ENCODE measurements at regions not wholly inside any gene's neighbourhood (a gene's known extent, or its start where the extent isn't known, plus 50 kb on each side); places are given as distances from the start of the nearest gene placed in this dataset.
A peak's percentile ranks its signal among the peaks of the same experiment; 100 is the strongest.

DNA sequence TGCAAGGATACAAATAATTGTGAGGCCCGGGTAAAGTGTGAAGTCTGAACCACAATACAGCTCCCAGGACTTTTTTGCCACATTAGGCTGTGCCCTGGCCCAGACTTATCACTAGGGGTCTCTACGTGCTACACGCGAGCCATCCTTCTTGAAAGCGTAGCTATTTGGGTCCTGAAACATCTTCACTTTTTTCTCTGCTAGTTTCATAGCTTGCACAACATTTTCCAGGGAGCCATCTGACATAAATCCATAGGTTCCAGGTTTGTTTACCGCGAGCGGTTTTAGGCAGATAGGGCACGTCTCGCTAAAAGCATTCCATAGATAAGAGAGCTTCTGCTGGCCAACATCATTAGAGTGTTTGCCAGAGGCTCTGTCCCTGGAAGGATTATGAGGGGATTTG, 226.5 kb downstream of the RPS24 start:
- H3K27me3 ChIP-seq (ENCODE audit: control insufficient read depth in 1 of 2, insufficient read depth in 2 of 2, low read length in 2 of 2) = no peaks in the 10 kb centered on the region
- no peak overlapping the region for H3K9ac ChIP-seq (ENCODE audit: low read depth in 1 of 2, low read length in 2 of 2)
- no peaks in the 10 kb centered on the region for H3K36me3 ChIP-seq (ENCODE audit: control insufficient read depth in 1 of 2, insufficient read depth in 2 of 2, low read length in 2 of 2)
- no peak overlapping the region for H3K27ac ChIP-seq (ENCODE audit: low read depth, low read length)
- no peak overlapping the region for H3K4me3 ChIP-seq (ENCODE audit: low read depth in 1 of 2, low read length in 2 of 2)
- no peaks in the 10 kb centered on the region for H3K9me3 ChIP-seq (ENCODE audit: control insufficient read depth in 1 of 2, low read length in 2 of 2)
- no peaks in the 10 kb centered on the region for H3K4me1 ChIP-seq (ENCODE audit: control insufficient read depth in 1 of 2, insufficient read depth in 2 of 2, low read length in 2 of 2)

- no peaks in the 10 kb centered on the region for H3K9me3 ChIP-seq (ENCODE audit: control insufficient read depth in 1 of 2, low read length in 2 of 2)
- no peak overlapping the region for H3K9ac ChIP-seq (ENCODE audit: low read depth in 1 of 2, low read length in 2 of 2)
- H3K4me3 ChIP-seq (ENCODE audit: low read depth in 1 of 2, low read length in 2 of 2) = no peak overlapping the region
- H3K4me1 ChIP-seq (ENCODE audit: control insufficient read depth in 1 of 2, insufficient read depth in 2 of 2, low read length in 2 of 2) = no peaks in the 10 kb centered on the region
- H3K27me3 ChIP-seq (ENCODE audit: control insufficient read depth in 1 of 2, insufficient read depth in 2 of 2, low read length in 2 of 2) = no peaks in the 10 kb centered on the region
- no peak overlapping the region for H3K27ac ChIP-seq (ENCODE audit: low read depth, low read length)
- no peaks in the 10 kb centered on the region for H3K36me3 ChIP-seq (ENCODE audit: control insufficient read depth in 1 of 2, insufficient read depth in 2 of 2, low read length in 2 of 2)
Observed at GRCh38 chr10:78260680-78261079, 227.0 kb downstream of the RPS24 start.

- no peaks in the 10 kb centered on the region for H3K27me3 ChIP-seq (ENCODE audit: control insufficient read depth in 1 of 2, insufficient read depth in 2 of 2, low read length in 2 of 2)
- no peak overlapping the region for H3K9ac ChIP-seq (ENCODE audit: low read depth in 1 of 2, low read length in 2 of 2)
- no peak overlapping the region for H3K4me3 ChIP-seq (ENCODE audit: low read depth in 1 of 2, low read length in 2 of 2)
Observed at GRCh38 chr10:78261291-78261690, 227.6 kb downstream of the RPS24 start.

DNA sequence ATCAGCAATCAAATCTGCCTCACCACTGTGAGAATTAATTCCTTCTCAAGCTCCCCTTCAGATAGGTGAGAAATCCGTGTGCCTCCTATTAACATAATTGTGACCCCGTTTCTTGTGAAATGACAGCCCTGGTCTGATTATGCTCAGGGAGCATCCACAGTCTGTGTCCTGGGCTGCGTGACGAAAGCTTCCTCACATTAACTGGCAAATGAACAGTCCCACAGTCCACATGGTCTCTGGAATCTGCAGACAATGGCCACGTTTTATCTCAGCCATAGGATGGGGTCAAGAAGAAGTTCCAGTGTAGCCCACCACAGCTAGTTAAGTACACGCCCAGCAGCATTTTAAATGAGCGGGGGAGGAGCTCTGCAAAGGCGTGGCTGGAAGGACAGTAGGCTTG, 229.2 kb downstream of the RPS24 start:
- H3K36me3 ChIP-seq (ENCODE audit: control insufficient read depth in 1 of 2, insufficient read depth in 2 of 2, low read length in 2 of 2) = no peaks in the 10 kb centered on the region
- no peak overlapping the region for H3K9ac ChIP-seq (ENCODE audit: low read depth in 1 of 2, low read length in 2 of 2)
- H3K27me3 ChIP-seq (ENCODE audit: control insufficient read depth in 1 of 2, insufficient read depth in 2 of 2, low read length in 2 of 2) = no peaks in the 10 kb centered on the region
- H3K27ac ChIP-seq (ENCODE audit: low read depth, low read length) = no peak overlapping the region
- H3K4me1 ChIP-seq (ENCODE audit: control insufficient read depth in 1 of 2, insufficient read depth in 2 of 2, low read length in 2 of 2) = no peaks in the 10 kb centered on the region
- no peak overlapping the region for H3K4me3 ChIP-seq (ENCODE audit: low read depth in 1 of 2, low read length in 2 of 2)
- H3K9me3 ChIP-seq (ENCODE audit: control insufficient read depth in 1 of 2, low read length in 2 of 2) = no peaks in the 10 kb centered on the region

More at GRCh38 chr10:78261291-78261690, 227.6 kb downstream of the RPS24 start:
- Histone ChIP-seq H3K36me3 (ENCODE audit: control insufficient read depth in 1 of 2, insufficient read depth in 2 of 2, low read length in 2 of 2) (no peaks in the 10 kb centered on the region), H3K4me1 (ENCODE audit: control insufficient read depth in 1 of 2, insufficient read depth in 2 of 2, low read length in 2 of 2) (no peaks in the 10 kb centered on the region), H3K27ac (ENCODE audit: low read depth, low read length) (no peak overlapping the region), H3K9me3 (ENCODE audit: control insufficient read depth in 1 of 2, low read length in 2 of 2) (no peaks in the 10 kb centered on the region)

DNA sequence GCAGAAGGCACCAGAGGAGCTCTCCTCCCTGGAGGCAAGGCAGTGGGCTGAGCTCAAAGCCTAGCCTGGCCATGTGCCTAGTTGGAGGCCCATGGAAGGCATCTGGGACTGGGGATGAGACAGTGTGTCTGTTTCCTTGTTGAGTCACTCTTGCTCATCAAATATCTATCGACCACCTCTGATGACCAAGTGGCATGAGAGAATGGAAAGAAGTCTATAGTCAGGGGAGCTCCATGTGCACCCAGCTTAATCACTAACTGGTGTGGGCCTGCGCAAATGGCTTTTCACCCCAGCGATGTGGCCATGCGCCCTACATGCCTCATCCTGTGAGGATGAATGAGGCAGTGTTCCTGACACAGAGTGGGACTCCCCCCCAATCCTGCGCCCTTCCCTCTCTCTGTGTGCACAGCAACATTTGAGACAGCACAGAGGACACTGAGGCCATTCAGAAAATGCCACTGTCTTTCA, 229.9 kb downstream of the RPS24 start:
- H3K9me3 ChIP-seq (ENCODE audit: control insufficient read depth in 1 of 2, low read length in 2 of 2) = no peaks in the 10 kb centered on the region
- no peaks in the 10 kb centered on the region for H3K4me1 ChIP-seq (ENCODE audit: control insufficient read depth in 1 of 2, insufficient read depth in 2 of 2, low read length in 2 of 2)
- no peak overlapping the region for H3K4me3 ChIP-seq (ENCODE audit: low read depth in 1 of 2, low read length in 2 of 2)
- no peaks in the 10 kb centered on the region for H3K36me3 ChIP-seq (ENCODE audit: control insufficient read depth in 1 of 2, insufficient read depth in 2 of 2, low read length in 2 of 2)
- no peak overlapping the region for H3K9ac ChIP-seq (ENCODE audit: low read depth in 1 of 2, low read length in 2 of 2)
- no peak overlapping the region for H3K27ac ChIP-seq (ENCODE audit: low read depth, low read length)
- no peaks in the 10 kb centered on the region for H3K27me3 ChIP-seq (ENCODE audit: control insufficient read depth in 1 of 2, insufficient read depth in 2 of 2, low read length in 2 of 2)

DNA sequence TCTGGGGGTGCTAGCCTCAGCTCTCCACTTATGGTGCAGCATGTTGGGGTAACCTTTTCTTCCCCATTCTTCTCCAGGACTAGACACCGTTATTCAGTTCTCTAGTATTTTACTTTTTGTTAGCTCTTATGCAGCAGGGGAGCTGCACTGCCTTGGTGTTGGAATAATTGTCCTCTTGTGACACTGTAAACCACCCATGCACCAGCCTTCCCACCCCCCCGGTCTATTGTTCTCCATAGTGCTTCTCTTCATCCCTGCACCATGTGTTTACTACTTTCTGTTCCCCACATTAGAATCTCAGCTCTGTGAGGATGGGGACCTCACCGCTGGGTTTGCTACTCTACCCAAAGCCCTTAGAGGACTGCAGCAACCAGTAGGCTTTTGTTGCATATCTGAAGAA, 230.7 kb downstream of the RPS24 start:
- Histone ChIP-seq H3K27me3 (ENCODE audit: control insufficient read depth in 1 of 2, insufficient read depth in 2 of 2, low read length in 2 of 2) (no peaks in the 10 kb centered on the region), H3K4me3 (ENCODE audit: low read depth in 1 of 2, low read length in 2 of 2) (no peak overlapping the region), H3K36me3 (ENCODE audit: control insufficient read depth in 1 of 2, insufficient read depth in 2 of 2, low read length in 2 of 2) (no peaks in the 10 kb centered on the region), H3K4me1 (ENCODE audit: control insufficient read depth in 1 of 2, insufficient read depth in 2 of 2, low read length in 2 of 2) (no peaks in the 10 kb centered on the region), H3K9me3 (ENCODE audit: control insufficient read depth in 1 of 2, low read length in 2 of 2) (no peaks in the 10 kb centered on the region), H3K9ac (ENCODE audit: low read depth in 1 of 2, low read length in 2 of 2) (no peak overlapping the region), H3K27ac (ENCODE audit: low read depth, low read length) (no peak overlapping the region)

DNA sequence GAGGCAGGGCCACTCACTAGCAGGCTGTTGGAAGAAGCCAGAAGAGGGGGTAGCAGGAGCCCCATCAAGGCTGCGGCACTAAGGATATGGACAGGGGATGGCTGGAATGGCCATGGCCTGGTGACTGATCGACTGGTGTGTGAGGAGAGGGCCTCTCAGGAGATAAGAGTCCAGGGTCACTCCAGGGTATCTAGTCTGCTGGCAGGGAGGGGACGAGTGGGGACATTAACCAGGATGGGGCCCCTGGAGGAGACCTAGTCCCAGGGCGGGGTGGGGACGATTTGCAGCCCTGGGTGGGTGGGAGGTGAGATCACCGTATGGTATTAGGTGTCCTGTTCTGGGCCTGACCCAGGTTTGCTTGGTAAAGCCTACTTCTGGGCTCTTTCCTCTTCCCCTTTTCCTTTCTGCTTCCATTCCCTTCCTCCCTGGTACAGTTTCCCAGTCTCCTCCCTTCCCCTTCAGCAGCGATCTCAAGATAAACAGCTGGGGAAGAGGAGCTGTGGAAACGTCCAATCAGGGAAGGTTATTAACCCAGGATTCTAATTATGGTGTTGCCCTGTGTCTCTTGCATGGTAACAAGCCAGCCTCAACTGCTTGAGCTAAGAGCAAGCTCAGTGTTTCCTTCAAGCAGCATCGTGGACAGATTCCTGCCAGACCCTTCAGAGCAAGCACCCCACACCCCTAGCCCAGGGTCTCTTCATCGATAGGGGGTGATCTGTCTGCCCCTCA, 233.2 kb downstream of the RPS24 start:
- Histone ChIP-seq H3K4me3 (ENCODE audit: low read depth in 1 of 2, low read length in 2 of 2) (no peak overlapping the region), H3K27me3 (ENCODE audit: control insufficient read depth in 1 of 2, insufficient read depth in 2 of 2, low read length in 2 of 2) (no peaks in the 10 kb centered on the region), H3K9ac (ENCODE audit: low read depth in 1 of 2, low read length in 2 of 2) (peak overlapping the region in 1 of 2 donors; percentile 19), H3K4me1 (ENCODE audit: control insufficient read depth in 1 of 2, insufficient read depth in 2 of 2, low read length in 2 of 2) (no peaks in the 10 kb centered on the region), H3K9me3 (ENCODE audit: control insufficient read depth in 1 of 2, low read length in 2 of 2) (no peaks in the 10 kb centered on the region), H3K36me3 (ENCODE audit: control insufficient read depth in 1 of 2, insufficient read depth in 2 of 2, low read length in 2 of 2) (no peaks in the 10 kb centered on the region), H3K27ac (ENCODE audit: low read depth, low read length) (peak overlapping the region; percentile 17)

- no peak overlapping the region for H3K9ac ChIP-seq (ENCODE audit: low read depth in 1 of 2, low read length in 2 of 2)
- no peaks in the 10 kb centered on the region for H3K9me3 ChIP-seq (ENCODE audit: control insufficient read depth in 1 of 2, low read length in 2 of 2)
- no peaks in the 10 kb centered on the region for H3K36me3 ChIP-seq (ENCODE audit: control insufficient read depth in 1 of 2, insufficient read depth in 2 of 2, low read length in 2 of 2)
- H3K27me3 ChIP-seq (ENCODE audit: control insufficient read depth in 1 of 2, insufficient read depth in 2 of 2, low read length in 2 of 2) = no peaks in the 10 kb centered on the region
- no peaks in the 10 kb centered on the region for H3K4me1 ChIP-seq (ENCODE audit: control insufficient read depth in 1 of 2, insufficient read depth in 2 of 2, low read length in 2 of 2)
- H3K27ac ChIP-seq (ENCODE audit: low read depth, low read length) = peak overlapping the region; percentile 17
- H3K4me3 ChIP-seq (ENCODE audit: low read depth in 1 of 2, low read length in 2 of 2) = no peak overlapping the region
Observed at GRCh38 chr10:78267598-78267997, 233.9 kb downstream of the RPS24 start.

DNA sequence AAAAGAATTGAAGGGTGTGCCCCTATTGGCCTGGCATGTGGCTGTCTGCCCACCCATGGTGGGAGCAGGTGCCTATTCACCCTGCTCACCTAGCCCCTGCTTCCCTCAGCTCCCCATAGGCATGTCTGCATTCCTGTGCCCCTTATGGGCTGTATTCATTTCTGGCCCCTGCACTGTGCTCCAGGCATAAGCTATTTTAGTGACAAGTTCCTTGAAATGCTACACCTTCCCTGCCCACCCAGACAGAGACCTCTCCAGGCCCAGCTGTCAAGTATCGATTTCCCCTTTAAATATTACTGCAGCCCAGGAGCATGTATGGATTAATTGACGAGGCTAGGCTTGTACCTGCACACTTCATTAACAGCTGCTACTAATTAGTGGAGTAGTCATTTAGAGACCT, 235.4 kb downstream of the RPS24 start:
- no peaks in the 10 kb centered on the region for H3K27me3 ChIP-seq (ENCODE audit: control insufficient read depth in 1 of 2, insufficient read depth in 2 of 2, low read length in 2 of 2)
- H3K36me3 ChIP-seq (ENCODE audit: control insufficient read depth in 1 of 2, insufficient read depth in 2 of 2, low read length in 2 of 2) = no peaks in the 10 kb centered on the region
- no peak overlapping the region for H3K9ac ChIP-seq (ENCODE audit: low read depth in 1 of 2, low read length in 2 of 2)
- H3K4me1 ChIP-seq (ENCODE audit: control insufficient read depth in 1 of 2, insufficient read depth in 2 of 2, low read length in 2 of 2) = no peaks in the 10 kb centered on the region
- no peak overlapping the region for H3K4me3 ChIP-seq (ENCODE audit: low read depth in 1 of 2, low read length in 2 of 2)
- H3K27ac ChIP-seq (ENCODE audit: low read depth, low read length) = no peak overlapping the region
- H3K9me3 ChIP-seq (ENCODE audit: control insufficient read depth in 1 of 2, low read length in 2 of 2) = no peaks in the 10 kb centered on the region

DNA sequence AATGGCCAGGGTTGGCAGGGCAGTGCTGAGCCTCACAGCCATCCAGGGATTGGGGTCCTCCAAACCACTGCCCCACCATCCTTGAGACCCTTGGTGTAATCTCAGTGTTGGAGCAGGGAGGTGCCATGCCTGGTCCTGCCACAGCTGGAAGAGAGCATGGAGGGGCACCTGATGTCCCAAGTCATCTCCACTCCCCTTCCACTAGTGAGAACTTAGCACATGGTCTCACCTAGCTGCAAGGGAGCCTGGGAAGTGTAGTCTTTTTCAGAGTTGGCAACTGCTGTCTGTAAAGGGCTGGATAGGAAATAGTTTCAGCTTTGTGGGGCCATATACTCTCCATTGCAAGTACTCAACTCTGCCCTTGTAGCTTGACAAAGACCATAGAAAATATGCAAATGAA, 238.7 kb downstream of the RPS24 start:
- no peak overlapping the region for H3K4me3 ChIP-seq (ENCODE audit: low read depth in 1 of 2, low read length in 2 of 2)
- no peak overlapping the region for H3K9ac ChIP-seq (ENCODE audit: low read depth in 1 of 2, low read length in 2 of 2)
- no peaks in the 10 kb centered on the region for H3K9me3 ChIP-seq (ENCODE audit: control insufficient read depth in 1 of 2, low read length in 2 of 2)
- no peaks in the 10 kb centered on the region for H3K36me3 ChIP-seq (ENCODE audit: control insufficient read depth in 1 of 2, insufficient read depth in 2 of 2, low read length in 2 of 2)
- no peak overlapping the region for H3K27ac ChIP-seq (ENCODE audit: low read depth, low read length)
- no peaks in the 10 kb centered on the region for H3K27me3 ChIP-seq (ENCODE audit: control insufficient read depth in 1 of 2, insufficient read depth in 2 of 2, low read length in 2 of 2)
- no peaks in the 10 kb centered on the region for H3K4me1 ChIP-seq (ENCODE audit: control insufficient read depth in 1 of 2, insufficient read depth in 2 of 2, low read length in 2 of 2)
